GM18517 (cell line): ENCODE measurements at regions not wholly inside any gene's neighbourhood (a gene's known extent, or its start where the extent isn't known, plus 50 kb on each side); places are given as distances from the start of the nearest gene placed in this dataset.
A peak's percentile ranks its signal among the peaks of the same experiment; 100 is the strongest.

Source experiments
- ATAC-seq: cut with Tn5 transposase; IDR thresholded peaks from one replicate; pipeline ENCODE4 v1.9.1; 2021; ENCODE audit warnings: mild to moderate bottlenecking, moderate library complexity; ENCODE audit not compliant: unreplicated experiment

GRCh38 chr12:46499901-46500300, 127.3 kb upstream of the SLC38A2 start:
- ATAC-seq, result peak; percentile 94

GRCh38 chr12:46499226-46499625, 126.7 kb upstream of the SLC38A2 start:
- ATAC-seq, result no peak

- ATAC-seq, result no peak
These were observed 125.2 kb upstream of the SLC38A2 start for GRCh38 chr12:46497739-46498138.

GRCh38 chr12:46494424-46494823, 121.9 kb upstream of the SLC38A2 start:
- ATAC-seq, result no peak

- ATAC-seq, result no peak
These were observed 121.2 kb upstream of the SLC38A2 start for GRCh38 chr12:46493834-46494181.

GRCh38 chr12:46493150-46493833, 120.7 kb upstream of the SLC38A2 start:
- ATAC-seq, result no peak

- ATAC-seq, result no peak
These were observed 120.0 kb upstream of the SLC38A2 start for GRCh38 chr12:46492471-46493085.

GRCh38 chr12:46491548-46491947, 119.0 kb upstream of the SLC38A2 start:
- ATAC-seq, result no peak

GRCh38 chr12:46490635-46491034, 118.1 kb upstream of the SLC38A2 start:
- no peak for ATAC-seq

- ATAC-seq, result no peak
These were observed 117.4 kb upstream of the SLC38A2 start for GRCh38 chr12:46489951-46490388.

- ATAC-seq, result peak; percentile 66
These were observed 115.1 kb upstream of the SLC38A2 start for GRCh38 chr12:46487567-46488131.

- no peak for ATAC-seq
These were observed 114.0 kb upstream of the SLC38A2 start for GRCh38 chr12:46486588-46486987.

- ATAC-seq, result no peak
These were observed 113.3 kb upstream of the SLC38A2 start for GRCh38 chr12:46485853-46486252.

- no peak for ATAC-seq
These were observed 112.0 kb upstream of the SLC38A2 start for GRCh38 chr12:46484396-46485061.

- ATAC-seq, result no peak
These were observed 111.2 kb upstream of the SLC38A2 start for GRCh38 chr12:46483572-46484395.

- no peak for ATAC-seq
These were observed 108.2 kb upstream of the SLC38A2 start for GRCh38 chr12:46480724-46481123.

GRCh38 chr12:46480316-46480715, 107.7 kb upstream of the SLC38A2 start:
- no peak for ATAC-seq

- ATAC-seq, result no peak
These were observed 105.5 kb upstream of the SLC38A2 start for GRCh38 chr12:46478123-46478522.

GRCh38 chr12:46477541-46477940, 105.0 kb upstream of the SLC38A2 start:
- no peak for ATAC-seq

GRCh38 chr12:46475972-46476645, 103.5 kb upstream of the SLC38A2 start:
- no peak for ATAC-seq
